HG02798 (cell line): ENCODE measurements at regions not wholly inside any gene's neighbourhood (a gene's known extent, or its start where the extent isn't known, plus 50 kb on each side); places are given as distances from the start of the nearest gene placed in this dataset.

Experiments
- ATAC-seq: cut with Tn5 transposase; IDR thresholded peaks from one replicate; pipeline ENCODE4 v1.9.1; 2021; ENCODE audit warnings: mild to moderate bottlenecking; ENCODE audit not compliant: unreplicated experiment, poor library complexity

DNA sequence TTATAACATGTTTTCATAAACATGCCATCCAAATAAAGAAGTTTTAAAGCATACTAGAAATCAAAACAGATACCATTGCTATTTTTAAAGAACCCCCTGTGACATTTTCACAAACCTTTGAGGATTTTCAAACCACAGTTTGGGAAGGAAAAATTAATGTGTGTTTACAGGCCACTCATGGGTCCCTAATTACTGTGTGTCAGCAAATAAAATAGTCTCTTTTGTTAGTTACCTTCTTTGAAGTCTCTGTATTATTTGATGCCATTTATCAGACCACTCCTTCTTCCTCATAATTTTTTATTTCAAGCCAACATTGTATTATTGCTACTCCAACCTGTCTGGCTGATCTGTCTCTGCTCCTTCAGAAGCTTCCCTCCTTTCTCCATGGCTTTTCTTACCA lies 72.6 kb upstream of the TET2 start:
- no peak for ATAC-seq

DNA sequence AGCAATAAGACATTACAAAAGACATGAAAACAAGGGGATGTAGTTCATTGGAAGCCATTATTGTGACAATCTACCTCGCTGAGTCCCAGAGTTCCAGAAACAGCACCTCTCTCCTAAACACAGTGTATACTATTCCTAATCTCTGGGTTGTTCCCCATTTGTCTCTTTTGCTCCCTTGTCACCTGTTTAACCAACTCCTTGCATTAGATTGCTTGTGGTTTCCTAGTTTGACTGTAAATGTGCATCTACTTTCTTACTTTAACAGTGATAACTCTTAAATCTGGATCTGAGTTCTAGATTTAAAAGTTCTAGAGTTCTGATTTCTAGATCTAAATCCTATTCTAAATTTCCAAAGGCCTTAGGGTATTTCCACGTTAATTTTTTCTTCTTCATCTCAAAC lies 71.6 kb upstream of the TET2 start:
- ATAC-seq: no peak

DNA sequence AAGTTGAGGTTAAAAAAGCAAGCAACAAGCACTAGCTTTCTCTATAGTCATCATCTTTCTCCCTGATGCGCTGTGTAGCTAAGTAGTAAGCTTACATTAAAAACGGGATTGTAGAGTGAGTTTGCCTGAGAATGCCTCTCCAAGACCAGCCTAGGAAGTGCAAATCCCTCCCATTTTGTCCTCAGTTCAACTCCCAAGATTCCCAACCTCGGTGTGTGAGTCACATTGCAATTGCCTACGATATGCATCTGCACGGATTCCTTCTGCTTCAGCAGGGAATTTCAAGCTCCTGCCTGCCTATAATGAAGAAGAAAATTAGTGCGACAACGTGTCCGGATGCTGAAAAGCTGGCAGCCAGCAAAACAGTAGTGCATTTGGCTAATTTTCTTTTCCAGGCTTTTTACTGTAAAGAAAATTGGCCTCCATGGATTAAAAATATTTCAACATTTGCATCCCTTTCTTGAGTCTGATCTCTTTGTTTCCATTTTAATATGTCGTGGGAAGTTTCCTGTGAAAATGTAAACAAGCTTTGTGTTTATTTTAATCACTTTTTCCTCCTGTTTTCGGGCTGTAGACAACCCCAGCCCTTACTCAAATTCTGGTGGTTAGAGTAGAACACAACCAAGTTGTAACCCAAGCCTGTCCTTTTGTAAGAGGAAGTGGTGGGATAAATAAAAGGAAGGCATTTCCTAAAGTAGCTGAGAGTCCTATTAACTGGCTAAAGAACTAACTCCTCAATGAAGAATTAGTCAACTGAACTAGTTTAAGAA lies 58.4 kb upstream of the TET2 start:
- ATAC-seq: no peak

DNA sequence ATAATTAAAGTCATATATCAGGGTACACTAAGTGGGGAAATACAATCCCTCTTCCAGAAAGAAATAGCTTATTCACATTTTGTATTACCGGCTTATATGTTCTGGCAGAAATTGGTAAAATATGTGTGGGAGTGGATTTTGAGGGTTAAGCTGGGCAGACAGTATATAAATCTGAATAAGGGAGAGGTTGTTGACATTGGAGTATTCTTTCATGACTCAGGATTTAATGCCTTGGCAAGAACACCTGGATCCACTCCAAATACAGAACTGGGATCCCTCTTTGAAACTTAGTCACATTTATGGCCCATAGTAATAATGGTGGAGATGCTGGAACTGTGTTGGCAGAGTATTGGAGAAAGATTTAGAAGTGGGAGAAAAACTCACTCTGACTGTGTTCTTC lies 54.3 kb upstream of the TET2 start:
- no peak for ATAC-seq

- ATAC-seq: no peak
Observed at GRCh38 chr4:105092768-105093167, 53.9 kb upstream of the TET2 start.

DNA sequence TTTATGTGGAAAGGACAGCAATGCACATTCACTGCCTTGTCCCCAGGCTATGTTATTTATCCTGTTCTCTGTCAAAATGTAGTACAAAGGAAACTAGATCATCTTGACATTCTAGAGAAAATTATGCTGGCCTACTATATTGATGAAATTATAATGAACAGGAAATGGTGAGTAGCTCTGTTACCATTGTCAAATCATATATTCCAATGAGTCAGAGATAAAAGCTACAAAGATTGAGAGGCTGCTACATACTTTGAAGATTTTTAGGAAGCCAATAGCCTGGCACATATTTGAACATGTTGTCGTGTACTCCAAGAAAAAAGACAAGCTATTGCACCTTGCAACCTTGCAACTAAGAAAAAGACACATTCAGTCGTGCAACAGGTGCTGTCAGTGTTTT lies 52.7 kb upstream of the TET2 start:
- no peak for ATAC-seq
